Liver (tissue), 3 donors: ENCODE measurements at regions not wholly inside any gene's neighbourhood (a gene's known extent, or its start where the extent isn't known, plus 50 kb on each side); places are given as distances from the start of the nearest gene placed in this dataset.

Source experiments
- FOXA1 ChIP-seq: IDR thresholded peaks from 2 replicates; pipeline ENCODE4 v1.6.1; 2016; ENCODE audit warnings: antibody characterized with exemption
- JUND ChIP-seq, 2 donors: IDR thresholded peaks; 2 replicates each; pipeline ENCODE4 v1.6.1; 2016; ENCODE audit warnings: antibody characterized with exemption in 2 of 2
- REST ChIP-seq: IDR thresholded peaks from 2 replicates; pipeline ENCODE4 v1.6.1; 2016; ENCODE audit warnings: antibody characterized with exemption, mild to moderate bottlenecking
- SP1 ChIP-seq: IDR thresholded peaks from 2 replicates; pipeline ENCODE4 v1.6.1; 2018; ENCODE audit warnings: antibody characterized with exemption, mild to moderate bottlenecking
- TAF1 ChIP-seq: conservative IDR thresholded peaks from 2 replicates; pipeline ENCODE4 v1.6.1; 2016; ENCODE audit warnings: antibody characterized with exemption, mild to moderate bottlenecking
- YY1 ChIP-seq: IDR thresholded peaks from 2 replicates; pipeline ENCODE4 v1.6.1; 2016; ENCODE audit warnings: antibody characterized with exemption, mild to moderate bottlenecking
- TF ChIP-seq, protein P1 (sequence below): fragments of 150-350 bp; IDR thresholded peaks from 2 replicates; pipeline ENCODE4 v1.5.1; 2017; ENCODE audit warnings: improper control_type of control experiment, low read depth, low read length; ENCODE audit not compliant: missing input control
- TF ChIP-seq, protein P2 (sequence below): IDR thresholded peaks from 2 replicates; pipeline ENCODE4 v1.6.1; 2016; ENCODE audit warnings: antibody characterized with exemption
- TF ChIP-seq, protein P3 (sequence below): IDR thresholded peaks from 2 replicates; pipeline ENCODE4 v1.6.1; 2016; ENCODE audit warnings: antibody characterized with exemption
- TF ChIP-seq, protein P4 (sequence below): IDR thresholded peaks from 2 replicates; pipeline ENCODE4 v1.6.1; 2016; ENCODE audit warnings: antibody characterized with exemption
- donor health status: healthy.
- donor health status: healthy.

DNA sequence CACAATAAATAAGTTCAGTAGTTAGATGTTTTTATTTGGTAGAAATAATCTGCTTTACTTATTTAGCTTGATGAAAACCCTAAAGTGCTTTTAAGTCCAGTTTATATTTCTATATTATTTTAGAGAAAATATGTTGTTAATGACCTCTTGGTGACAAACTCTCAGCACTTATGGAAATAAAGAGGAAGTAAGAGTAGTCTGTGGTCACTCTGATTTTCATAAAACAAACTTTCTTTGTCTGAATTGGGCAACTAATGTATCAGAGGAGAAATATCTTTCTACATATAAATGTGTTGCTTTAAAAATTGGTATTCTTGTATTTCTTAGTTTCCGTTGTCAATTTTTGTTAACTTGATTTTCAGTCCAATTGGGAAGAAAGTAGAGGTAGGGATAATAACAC is 878.9 kb upstream of the SEL1L start:
- TF ChIP-seq, protein P1, sequence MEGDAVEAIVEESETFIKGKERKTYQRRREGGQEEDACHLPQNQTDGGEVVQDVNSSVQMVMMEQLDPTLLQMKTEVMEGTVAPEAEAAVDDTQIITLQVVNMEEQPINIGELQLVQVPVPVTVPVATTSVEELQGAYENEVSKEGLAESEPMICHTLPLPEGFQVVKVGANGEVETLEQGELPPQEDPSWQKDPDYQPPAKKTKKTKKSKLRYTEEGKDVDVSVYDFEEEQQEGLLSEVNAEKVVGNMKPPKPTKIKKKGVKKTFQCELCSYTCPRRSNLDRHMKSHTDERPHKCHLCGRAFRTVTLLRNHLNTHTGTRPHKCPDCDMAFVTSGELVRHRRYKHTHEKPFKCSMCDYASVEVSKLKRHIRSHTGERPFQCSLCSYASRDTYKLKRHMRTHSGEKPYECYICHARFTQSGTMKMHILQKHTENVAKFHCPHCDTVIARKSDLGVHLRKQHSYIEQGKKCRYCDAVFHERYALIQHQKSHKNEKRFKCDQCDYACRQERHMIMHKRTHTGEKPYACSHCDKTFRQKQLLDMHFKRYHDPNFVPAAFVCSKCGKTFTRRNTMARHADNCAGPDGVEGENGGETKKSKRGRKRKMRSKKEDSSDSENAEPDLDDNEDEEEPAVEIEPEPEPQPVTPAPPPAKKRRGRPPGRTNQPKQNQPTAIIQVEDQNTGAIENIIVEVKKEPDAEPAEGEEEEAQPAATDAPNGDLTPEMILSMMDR, result no peak
- TF ChIP-seq YY1 (no peak), REST (no peak), FOXA1 (no peak), TAF1 (no peak), JUND (IDR thresholded peaks at IDR 0.05) (no peak), SP1 (no peak)
- TF ChIP-seq, protein P2, sequence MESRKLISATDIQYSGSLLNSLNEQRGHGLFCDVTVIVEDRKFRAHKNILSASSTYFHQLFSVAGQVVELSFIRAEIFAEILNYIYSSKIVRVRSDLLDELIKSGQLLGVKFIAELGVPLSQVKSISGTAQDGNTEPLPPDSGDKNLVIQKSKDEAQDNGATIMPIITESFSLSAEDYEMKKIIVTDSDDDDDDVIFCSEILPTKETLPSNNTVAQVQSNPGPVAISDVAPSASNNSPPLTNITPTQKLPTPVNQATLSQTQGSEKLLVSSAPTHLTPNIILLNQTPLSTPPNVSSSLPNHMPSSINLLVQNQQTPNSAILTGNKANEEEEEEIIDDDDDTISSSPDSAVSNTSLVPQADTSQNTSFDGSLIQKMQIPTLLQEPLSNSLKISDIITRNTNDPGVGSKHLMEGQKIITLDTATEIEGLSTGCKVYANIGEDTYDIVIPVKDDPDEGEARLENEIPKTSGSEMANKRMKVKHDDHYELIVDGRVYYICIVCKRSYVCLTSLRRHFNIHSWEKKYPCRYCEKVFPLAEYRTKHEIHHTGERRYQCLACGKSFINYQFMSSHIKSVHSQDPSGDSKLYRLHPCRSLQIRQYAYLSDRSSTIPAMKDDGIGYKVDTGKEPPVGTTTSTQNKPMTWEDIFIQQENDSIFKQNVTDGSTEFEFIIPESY, result no peak
- TF ChIP-seq, protein P3, sequence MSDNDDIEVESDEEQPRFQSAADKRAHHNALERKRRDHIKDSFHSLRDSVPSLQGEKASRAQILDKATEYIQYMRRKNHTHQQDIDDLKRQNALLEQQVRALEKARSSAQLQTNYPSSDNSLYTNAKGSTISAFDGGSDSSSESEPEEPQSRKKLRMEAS, result no peak
- TF ChIP-seq, protein P4, sequence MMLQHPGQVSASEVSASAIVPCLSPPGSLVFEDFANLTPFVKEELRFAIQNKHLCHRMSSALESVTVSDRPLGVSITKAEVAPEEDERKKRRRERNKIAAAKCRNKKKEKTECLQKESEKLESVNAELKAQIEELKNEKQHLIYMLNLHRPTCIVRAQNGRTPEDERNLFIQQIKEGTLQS, result no peak
